ENCODE measurements at regions not wholly inside any gene's neighbourhood (a gene's known extent, or its start where the extent isn't known, plus 50 kb on each side); places are given as distances from the start of the nearest gene placed in this dataset.
"Not testable (repeated sequence)": the region's sequence is repeated elsewhere in the genome, so short reads cannot be mapped to it uniquely, and the experiment has no call there.

DNA sequence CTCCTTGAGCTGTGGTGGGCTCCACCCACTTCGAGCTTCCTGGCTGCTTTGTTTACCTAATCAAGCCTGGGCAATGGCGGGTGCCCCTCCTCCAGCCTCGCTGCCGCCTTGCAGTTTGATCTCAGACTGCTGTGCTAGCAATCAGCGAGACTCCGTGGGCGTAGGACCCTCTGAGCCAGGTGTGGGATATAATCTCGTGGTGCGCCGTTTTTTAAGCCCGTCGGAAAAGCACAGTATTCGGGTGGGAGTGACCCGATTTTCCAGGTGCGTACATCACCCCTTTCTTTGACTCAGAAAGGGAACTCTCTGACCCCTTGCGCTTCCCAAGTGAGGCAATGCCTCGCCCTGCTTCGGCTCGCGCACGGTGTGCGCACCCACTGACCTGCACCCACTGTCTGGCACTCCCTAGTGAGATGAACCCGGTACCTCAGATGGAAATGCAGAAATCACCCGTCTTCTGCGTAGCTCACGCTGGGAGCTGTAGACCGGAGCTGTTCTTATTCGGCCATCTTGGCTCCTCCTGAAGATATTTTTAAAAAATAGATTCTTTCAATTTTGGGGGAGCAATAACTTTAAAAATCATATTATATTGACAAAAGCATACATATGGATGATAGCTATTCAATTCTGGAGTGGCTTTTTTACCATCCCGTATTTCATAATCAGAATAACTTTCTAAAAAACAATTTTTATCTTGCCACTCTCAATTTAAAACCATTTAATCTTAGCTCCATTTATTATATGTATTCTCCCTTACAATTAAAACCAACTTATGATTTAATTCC lies 517.5 kb upstream of the NUDT12 start:
- DNase-seq: not testable (repeated sequence)

DNA sequence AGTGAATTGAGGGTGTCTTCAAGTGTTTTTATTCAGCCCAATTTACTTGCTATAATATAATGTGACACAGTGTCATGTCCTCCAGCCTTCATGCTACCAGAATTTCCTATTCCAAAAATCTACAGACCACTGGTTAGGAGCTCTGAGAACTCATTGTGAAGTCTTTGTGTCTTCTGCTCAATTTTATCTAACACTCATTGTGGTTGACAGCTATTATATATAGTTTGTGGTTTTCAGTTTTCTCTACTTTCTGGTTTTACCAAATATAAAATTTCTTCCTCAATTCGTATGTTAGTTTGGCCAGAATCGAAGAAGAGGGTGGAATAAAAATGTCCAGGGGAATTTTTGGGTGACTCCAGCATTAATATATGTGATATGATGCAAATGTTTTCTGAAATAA lies 509.3 kb upstream of the NUDT12 start:
- no peak for DNase-seq

DNA sequence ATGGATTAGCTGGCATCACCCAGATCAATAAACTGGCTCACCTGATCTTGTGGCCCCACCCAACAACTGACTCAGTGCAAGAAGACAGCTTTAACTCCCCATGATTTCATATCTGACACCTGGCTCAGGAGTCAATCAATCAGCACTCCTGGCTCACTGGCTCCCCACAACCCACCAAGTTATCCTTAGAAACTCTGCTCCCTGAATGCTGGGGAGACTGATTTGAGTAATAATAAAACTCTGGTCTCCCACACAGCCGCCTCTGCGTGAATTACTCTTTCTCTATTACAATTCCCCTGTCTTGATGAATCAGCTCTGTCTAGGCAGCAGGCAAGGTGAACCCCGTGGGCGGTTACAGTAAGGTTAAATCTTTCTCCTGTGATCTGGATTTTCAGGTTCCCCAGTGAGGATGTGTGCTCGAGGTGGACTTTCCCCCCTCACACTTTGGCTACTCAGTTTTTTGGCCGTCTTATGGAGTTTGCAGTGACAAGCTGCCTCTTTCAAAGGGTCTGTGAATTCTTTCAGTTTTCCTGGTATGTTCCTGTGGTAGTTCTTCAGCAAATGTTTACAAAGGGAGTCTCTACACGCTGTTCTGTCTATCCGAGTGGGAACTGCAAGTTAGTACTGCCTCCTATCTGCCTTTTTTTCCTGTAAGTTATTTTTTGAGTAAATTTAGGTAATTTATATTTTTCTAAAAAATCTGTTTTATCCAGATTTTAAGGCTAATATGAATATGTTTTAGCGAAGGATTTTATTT lies 500.2 kb upstream of the NUDT12 start:
- DNase-seq: no peak

DNA sequence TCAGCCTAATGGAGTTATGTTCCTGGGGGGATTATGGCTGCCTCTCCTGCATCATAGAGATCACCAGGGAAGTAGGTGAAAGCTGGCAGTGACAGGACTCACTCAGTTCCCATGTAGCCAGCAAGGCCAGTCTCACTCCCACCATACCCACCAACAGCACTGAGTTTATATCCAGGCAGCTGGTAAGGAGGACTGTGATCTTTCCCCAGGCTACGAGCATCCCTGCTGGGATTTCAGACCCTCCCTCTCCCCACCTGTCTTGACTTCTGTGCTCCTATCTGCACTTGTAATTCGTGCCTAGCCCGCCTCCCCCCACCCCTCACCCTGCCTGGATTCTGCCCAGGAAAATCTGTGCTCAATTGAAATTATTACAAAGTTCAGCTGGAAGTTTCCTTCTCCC lies 499.1 kb upstream of the NUDT12 start:
- no peak for DNase-seq

DNA sequence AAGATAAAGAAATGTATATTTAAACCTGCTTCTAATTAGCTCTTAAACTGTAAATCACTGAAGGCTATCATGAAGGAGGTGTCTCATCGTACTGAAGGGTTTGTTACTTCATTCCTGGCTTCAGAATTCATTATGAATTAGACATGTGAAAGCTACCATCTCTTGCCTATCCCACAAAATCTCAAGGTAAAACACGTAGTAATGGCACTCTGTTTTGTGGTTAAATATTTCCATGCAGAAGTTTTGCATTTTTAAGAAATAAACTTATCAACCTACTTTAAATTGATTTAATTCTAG lies 490.7 kb upstream of the NUDT12 start:
- DNase-seq: no peak

DNA sequence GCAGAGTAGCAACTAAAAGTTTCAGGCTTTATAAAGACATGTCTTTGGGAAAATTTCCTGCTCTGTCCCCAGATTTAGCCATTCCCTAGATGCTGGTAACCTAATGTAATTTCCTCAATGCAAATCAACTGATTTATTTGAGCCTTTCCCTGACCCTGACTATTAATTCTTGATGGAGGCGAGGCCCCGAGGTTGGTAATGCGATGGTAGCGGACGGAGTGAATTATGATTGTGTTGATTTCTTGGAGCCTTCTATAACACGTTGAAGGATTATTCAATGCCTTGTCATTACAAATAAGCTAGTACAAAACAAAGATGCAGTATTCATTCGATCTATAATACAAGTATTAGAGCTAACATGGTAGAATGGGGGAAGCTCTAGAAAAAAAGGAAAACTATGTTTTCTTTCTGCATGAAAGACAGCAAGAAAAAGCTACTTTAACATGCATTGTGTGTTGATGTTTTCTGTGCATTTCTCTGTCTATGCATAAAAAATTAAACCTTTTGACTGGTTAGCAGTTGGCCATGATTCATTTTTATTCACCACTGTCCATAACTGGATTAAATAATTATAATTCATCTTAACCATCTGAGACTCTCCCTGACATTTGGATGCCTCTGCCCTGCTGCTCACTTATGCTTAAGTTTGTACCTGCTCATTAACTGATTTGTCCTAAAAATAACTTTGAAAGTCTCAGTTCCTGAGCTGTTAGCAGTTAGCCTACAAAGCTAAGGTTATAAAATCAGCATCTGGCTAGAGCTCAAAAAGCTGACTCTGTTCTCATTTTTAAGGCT lies 490.2 kb upstream of the NUDT12 start:
- DNase-seq: no peak

DNA sequence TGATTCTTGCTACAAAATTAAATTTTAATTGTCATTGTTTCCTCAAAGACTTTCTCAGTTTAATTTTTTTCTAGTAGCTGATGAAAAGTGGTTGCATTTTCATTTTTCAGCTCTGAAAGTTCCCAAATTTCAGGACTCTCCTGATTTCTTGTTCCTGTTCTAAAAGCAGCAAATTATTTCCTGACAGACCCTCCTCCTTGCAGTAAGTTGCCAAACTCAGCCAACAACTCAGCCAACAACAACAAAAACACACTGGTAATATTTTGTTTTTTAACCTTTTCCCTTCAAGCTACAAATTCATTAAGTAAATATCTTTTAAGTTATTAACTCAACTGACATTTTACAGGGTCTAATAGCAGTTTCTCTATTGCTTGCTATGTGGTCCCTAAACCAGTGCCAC lies 487.8 kb upstream of the NUDT12 start:
- DNase-seq: no peak

DNA sequence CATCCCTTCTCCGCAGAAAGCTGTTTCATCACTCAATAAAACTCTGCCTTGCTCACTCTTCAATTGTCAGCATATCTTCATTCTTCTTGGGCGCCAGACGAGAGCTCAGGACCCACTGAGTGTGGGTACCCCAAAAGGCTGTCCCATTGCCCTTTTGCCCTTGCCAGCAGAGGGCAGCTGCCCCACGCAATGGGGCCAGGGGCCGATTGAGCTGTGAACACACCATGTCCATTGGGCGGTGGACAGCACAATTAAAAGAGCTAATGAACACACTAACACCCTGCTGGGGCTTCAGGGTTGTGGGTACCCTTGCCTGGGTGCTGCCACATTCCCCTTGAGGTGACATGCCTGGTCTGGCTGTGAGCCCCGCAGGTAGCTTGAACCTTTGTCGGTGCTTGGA lies 487.2 kb upstream of the NUDT12 start:
- DNase-seq: no peak

DNA sequence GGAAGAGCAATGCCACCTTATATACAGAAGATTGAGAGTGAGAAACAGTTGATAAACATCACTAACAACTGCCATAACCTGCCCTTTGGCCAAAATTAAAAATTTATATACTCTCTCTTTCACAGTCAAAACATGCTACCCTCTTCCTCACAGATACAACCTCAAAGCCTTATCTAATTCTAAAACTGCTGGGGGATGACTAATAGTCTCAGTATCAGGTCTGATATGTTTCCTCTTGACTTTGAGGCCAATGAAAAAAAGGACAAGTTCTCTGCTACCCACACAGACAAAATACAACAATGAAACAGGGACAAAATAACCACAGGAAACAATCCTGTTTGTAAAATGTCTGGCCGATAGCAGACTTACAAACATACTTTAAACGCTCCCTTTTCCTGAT lies 485.6 kb upstream of the NUDT12 start:
- DNase-seq: no peak

DNA sequence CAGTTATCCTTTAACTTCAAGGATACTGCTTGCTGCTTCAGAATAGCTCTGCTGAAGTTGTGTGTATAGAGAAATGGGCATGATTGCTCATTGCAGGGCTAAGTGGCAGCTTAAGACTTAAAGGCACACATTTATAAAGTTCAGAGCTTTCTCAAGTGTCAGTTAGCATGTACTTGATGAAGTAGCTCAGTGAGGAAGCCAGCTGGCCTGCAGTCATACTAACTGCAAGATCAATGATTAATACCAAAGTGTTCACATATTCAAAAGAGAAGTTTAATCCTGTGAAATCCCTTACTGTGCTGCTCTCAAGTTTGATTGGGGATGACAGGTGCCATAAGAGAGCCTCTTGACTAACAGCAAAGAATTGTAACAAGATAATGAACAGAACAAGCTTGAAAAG lies 483.4 kb upstream of the NUDT12 start:
- no peak for DNase-seq

DNA sequence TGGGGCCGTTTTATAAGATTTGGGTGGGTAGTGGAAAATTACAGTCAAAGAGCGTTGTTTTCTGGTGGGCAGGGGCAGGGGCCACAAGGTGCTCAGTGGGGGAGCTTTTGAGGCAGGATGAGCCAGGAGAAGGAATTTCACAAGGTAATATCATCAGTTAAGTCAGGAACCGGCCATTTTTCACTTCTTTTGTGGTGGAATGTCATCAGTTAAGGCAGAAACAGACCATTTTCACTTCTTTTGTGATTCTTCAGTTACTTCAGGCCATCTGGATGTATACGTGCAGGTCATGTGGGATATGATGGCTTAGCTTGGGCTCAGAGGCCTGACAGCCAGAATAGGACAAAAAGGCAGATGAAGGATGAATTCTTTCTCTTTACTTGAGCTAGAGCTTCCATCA lies 477.3 kb upstream of the NUDT12 start:
- not testable (repeated sequence) for DNase-seq

DNA sequence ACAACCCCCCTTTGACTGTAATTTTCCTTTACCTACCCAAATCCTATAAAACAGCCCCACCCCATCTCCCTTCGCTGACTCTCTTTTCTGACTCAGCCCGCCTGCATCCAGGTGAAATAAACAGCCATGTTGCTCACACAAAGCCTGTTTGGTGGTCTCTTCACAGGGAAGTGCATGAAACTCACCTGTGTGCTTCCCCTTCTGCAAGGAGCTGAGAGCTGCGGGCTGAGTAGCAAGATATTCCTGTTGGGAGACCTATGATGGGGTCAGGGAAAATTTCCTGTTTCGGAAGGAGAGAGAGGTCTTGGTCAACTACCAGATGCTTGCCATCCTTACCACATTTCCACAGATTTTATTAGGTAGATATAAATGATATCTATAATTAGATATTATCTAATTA lies 474.5 kb upstream of the NUDT12 start:
- DNase-seq: not testable (repeated sequence)

DNA sequence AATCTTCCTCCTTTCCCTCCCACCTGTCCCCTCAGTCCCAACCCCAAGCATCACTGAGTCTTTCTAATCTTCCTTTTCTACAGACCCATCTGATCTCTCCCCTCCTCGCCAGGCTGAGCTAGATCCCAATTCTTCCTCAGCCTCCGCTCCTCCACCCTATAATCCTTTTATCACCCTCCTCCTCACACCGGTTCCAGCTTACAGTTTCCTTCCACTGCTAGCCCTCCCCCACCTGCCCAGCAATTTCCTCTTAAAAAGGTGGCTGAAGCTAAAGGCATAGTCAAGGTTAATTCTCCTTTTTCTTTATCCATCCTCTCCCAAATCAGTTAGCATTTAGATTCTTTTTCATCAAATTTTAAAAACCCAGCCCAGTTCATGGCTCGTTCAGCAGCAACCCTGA lies 470.6 kb upstream of the NUDT12 start:
- DNase-seq: not testable (repeated sequence)

DNA sequence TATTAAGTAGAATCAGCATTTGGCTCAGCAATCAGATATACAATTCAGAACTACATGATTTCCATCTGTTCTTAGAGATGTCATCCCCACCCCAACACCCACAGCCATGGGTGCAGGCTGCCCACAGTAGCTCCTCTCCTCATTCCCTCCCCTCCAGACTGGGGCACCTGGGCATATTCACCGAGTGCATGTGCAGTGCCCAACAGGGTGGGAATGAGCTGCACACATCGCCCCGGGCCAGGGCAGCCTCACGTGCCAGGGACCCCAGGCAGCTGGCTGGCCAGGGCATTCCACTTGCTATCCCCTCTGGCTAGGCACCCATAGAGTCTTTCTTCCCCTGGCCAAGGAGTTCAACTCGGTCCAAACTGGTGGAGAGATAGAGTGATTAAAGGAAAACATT lies 461.9 kb upstream of the NUDT12 start:
- no peak for DNase-seq

DNA sequence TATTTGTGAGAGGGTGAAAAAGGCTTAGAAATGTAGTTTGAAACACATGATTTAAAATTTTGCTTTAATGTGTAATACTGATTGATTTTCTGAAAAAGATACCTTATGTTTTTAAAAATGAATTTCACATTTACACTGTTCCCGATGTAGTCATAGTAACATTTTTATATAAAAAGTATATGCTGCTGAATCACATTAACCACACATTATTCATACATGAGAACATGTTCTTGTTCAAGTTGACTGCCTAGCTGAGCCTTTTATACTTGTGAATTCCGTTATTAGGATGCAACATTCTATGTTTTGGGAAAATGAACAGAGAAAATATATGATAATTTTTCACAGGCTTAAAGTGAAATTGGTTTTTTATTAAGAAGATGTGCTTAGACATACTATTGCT lies 461.1 kb upstream of the NUDT12 start:
- no peak for DNase-seq

DNA sequence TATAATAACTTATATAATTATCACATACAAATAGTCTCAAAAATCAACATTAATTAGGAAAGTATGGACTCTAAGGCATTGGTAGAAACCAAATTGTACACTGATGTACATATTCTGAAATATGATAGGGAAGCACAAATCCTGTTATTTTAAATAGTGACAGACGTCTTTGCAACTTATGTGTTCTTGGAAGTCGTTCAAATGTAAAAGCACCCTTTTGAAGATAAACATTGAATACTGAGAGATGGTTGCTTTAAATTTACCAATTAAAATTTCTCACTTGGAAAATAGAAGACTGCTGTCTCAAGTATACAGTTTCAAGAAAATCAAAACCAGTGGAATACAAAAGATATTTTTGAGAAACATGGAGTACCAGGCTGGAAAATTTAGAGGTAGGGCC lies 457.4 kb upstream of the NUDT12 start:
- DNase-seq: no peak

DNA sequence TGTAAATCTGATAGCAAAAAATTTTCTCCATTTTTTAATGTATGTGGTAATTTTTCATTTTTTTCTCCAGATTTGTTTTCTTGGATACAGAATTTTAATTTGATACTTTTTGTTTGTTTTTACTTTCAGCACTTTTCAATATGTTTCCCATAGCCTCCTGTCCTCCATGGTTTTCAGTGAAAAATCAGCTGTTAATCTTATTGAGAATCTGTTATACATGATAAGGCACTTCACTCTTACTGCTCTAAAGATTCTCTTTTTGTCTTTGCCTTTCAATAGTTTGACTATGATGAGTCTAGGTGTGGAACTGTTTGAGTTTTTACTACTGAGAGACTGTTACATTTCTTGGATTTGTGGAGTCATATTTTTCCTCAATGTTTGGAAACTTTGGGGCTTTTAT lies 455.7 kb upstream of the NUDT12 start:
- DNase-seq: no peak

DNA sequence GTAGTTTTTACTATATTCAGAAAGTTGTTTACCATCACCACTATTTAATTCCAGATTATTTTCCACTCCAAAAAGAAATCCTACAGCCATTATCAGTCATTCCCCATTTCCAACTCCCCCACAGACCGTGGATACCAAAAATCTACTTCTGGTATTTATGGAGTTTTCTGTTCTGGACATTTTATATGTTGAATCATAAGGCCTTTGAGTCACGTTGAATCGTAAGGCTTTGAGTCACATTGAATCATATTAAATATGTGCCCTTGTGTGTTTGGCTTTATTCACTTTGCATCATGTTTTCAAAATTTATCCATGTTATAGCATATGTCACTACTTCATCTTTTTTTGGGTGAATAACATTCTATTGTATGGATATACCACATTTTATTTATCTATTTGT lies 454.1 kb upstream of the NUDT12 start:
- no peak for DNase-seq

DNA sequence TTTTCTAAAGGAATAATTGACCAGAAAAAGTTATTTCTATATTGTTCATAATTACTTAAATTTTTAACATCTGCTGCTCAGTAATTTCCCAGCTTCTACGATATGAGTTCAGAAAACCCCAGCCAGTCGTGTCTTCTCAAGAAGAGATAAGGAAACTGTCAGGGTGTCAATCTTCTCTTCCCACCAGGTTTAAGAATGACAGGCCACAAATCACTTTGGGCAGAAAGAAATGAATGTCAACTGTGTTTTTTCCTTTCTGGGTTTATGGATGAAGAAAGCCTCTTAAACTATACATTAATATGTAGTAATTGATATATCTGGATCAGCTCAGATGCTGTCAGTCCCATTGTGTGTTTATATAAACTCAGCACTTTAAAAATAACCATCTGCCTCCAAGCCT lies 453.2 kb upstream of the NUDT12 start:
- no peak for DNase-seq

DNA sequence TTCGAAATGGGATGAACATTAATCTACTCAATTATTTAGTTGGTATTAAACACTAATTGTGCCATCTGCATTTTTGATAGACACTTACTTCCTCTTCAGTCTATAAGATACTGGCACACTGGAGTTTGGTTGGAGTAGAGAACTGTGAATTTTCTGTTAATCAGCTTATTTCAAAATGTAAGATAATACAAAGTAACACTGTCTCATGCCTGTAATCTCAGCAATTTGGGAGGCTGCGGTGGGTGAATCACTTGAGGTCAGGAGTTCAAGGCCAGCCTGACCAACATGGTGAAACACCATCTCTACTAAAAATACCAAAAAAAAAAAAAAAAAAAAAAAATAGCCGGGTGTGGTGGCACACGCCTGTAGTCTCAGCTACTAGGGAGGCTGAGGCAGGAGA lies 440.2 kb upstream of the NUDT12 start:
- DNase-seq: not testable (repeated sequence)

DNA sequence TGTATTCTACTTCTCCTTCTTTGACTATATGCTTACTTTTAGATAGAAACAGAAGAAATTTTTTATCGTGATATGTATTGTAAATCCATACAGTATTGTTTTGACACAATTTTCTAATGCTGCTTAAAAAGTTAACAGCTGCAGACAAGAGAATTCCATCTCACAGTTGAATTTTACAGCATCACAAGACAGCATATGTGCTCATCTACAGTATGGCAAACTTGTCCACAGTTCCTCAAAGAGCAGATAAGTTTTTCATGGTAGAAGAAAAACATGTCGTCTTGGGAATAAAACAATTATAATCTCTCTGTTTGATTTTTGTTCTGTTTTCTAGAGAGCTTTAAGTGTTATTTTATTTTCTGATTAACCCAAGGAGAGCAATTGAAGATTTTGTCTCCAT lies 438.5 kb upstream of the NUDT12 start:
- no peak for DNase-seq

DNA sequence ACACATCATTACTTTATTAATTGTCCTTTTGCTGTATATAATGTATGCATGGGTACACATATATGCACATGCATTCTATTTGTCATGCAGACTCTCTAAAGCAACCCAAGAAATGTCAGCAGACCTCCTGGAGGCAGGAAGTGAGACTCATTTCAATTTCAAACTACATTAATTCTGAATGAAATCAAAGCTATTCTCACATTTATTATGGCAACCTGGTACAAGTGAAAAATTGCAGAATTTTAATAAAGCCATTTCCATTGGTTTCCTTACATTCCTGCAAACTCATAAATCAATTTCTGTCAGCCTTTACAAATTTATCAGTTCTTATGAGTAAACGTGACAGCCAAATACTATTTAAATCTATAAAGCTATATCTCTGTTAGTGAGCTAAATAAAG lies 430.4 kb upstream of the NUDT12 start:
- no peak for DNase-seq

DNA sequence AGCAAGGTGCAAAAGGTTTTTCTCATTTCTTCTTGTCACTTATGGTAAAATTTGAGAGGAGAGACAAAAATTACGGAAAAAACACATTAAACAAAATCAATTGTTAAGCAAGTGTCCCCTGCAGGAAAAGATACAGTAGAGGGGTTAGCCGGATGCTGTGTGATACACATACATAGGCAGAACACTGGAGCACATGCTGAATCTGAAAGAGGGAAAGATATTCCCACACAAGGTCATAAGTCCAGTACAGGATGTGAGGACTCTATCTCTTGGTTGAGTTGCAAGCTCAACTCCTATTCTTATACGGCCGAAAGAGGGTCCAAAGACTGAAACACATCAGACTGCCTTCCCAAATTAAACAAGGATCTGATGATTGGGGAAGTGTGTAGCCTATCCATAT lies 427.5 kb upstream of the NUDT12 start:
- no peak for DNase-seq

DNA sequence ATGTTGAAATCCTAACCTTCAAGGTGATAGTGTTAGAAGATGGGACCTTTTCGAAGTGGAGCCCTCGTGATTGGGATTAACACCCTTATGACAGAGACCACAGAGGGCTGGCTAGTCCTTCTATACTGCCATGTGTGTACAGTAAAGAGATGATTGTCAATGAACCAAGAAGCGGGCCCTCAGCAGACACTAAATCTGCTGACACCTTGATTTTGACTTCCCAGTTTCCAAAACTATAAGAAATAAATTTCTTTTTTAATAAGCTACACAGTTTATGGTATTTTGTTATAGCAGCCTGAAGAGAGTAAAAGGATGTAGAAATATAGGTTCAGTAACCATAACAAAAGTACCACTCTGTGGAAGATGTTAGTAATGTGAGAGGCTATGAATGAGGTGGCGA lies 419.0 kb upstream of the NUDT12 start:
- no peak for DNase-seq

Measured in SHP77 treated with DMSO at 0.1 percent for 48 hours (cell line).